ENCODE measurements at regions not wholly inside any gene's neighbourhood (a gene's known extent, or its start where the extent isn't known, plus 50 kb on each side); places are given as distances from the start of the nearest gene placed in this dataset.

GRCh38 chr7:20479706-20480105, 135.8 kb upstream of the ABCB5 start:
- TF ChIP-seq RARB (CRISPR knock-in tag; IDR thresholded peaks at IDR 0.05) = no peak
- no peak for TF ChIP-seq ZC3H10 (CRISPR knock-in tag; IDR thresholded peaks at IDR 0.05)
- no peak for TF ChIP-seq ZFP30 (CRISPR knock-in tag; IDR thresholded peaks at IDR 0.05)
- no peak for TF ChIP-seq ESRRG (CRISPR knock-in tag; IDR thresholded peaks at IDR 0.05)
- TF ChIP-seq GLIS3 (CRISPR knock-in tag; IDR thresholded peaks at IDR 0.05) = no peak
- no peak for TF ChIP-seq CREB5 (CRISPR knock-in tag; IDR thresholded peaks at IDR 0.05; ENCODE audit: low read depth)
- no peak for TF ChIP-seq ARNTL (CRISPR knock-in tag; IDR thresholded peaks at IDR 0.05; ENCODE audit: borderline replicate concordance, low read depth)

Measured in SK-N-SH treated with all-trans-retinoic acid at 6 μM for 48 hours (cell line).